ENCODE measurements at regions not wholly inside any gene's neighbourhood (a gene's known extent, or its start where the extent isn't known, plus 50 kb on each side); places are given as distances from the start of the nearest gene placed in this dataset.
"Not testable (repeated sequence)": the region's sequence is repeated elsewhere in the genome, so short reads cannot be mapped to it uniquely, and the experiment has no call there.

- Histone ChIP-seq H3K36me3 (ENCODE audit: low read depth) (no peaks in the 10 kb centered on the region), H3K9me3 (no peaks in the 10 kb centered on the region), H3K4me1 (ENCODE audit: low read depth) (no peaks in the 10 kb centered on the region), H3K4me3 (no peak overlapping the region)
- ATAC-seq, result no peak
- no peak for DNase-seq
- intact Hi-C loops (cut with DNase I, micrococcal nuclease), result no loop called here
- TF ChIP-seq CTCF (IDR thresholded peaks at IDR 0.05), result no peak
These were observed 406.1 kb downstream of the MDFIC start for GRCh38 chr7:115328018-115328417.

GRCh38 chr7:115327326-115327725 lies 405.4 kb downstream of the MDFIC start:
- Histone ChIP-seq H3K9me3 (no peaks in the 10 kb centered on the region), H3K4me1 (ENCODE audit: low read depth) (no peaks in the 10 kb centered on the region), H3K4me3 (no peak overlapping the region), H3K36me3 (ENCODE audit: low read depth) (no peaks in the 10 kb centered on the region)
- intact Hi-C loops (cut with DNase I, micrococcal nuclease), result no loop called here
- ATAC-seq, result no peak
- DNase-seq, result no peak
- TF ChIP-seq CTCF (IDR thresholded peaks at IDR 0.05), result no peak

GRCh38 chr7:115319541-115319940 lies 397.6 kb downstream of the MDFIC start:
- intact Hi-C loops (cut with DNase I, micrococcal nuclease), result no loop called here
- DNase-seq (no peak), ATAC-seq (no peak)
- H3K36me3 ChIP-seq (ENCODE audit: low read depth), result no peaks in the 10 kb centered on the region
- H3K4me1 ChIP-seq (ENCODE audit: low read depth), result no peaks in the 10 kb centered on the region
- no peak overlapping the region for H3K4me3 ChIP-seq
- TF ChIP-seq CTCF (IDR thresholded peaks at IDR 0.05), result no peak
- H3K9me3 ChIP-seq, result no peaks in the 10 kb centered on the region

- intact Hi-C loops (cut with DNase I, micrococcal nuclease); H3K4me3 ChIP-seq; ATAC-seq; H3K9me3 ChIP-seq; DNase-seq; H3K4me1 ChIP-seq (ENCODE audit: low read depth); H3K36me3 ChIP-seq (ENCODE audit: low read depth): not testable (repeated sequence)
These were observed 388.4 kb downstream of the MDFIC start for GRCh38 chr7:115310316-115310715.

GRCh38 chr7:115306586-115306985 lies 384.7 kb downstream of the MDFIC start:
- ATAC-seq (no peak), DNase-seq (no peak)
- Histone ChIP-seq H3K4me3 (no peak overlapping the region), H3K4me1 (ENCODE audit: low read depth) (no peaks in the 10 kb centered on the region), H3K36me3 (ENCODE audit: low read depth) (no peaks in the 10 kb centered on the region), H3K9me3 (no peaks in the 10 kb centered on the region)
- intact Hi-C loops (cut with DNase I, micrococcal nuclease), result no loop called here
- TF ChIP-seq CTCF (IDR thresholded peaks at IDR 0.05), result no peak

- no peaks in the 10 kb centered on the region for H3K36me3 ChIP-seq (ENCODE audit: low read depth)
- no peak for TF ChIP-seq CTCF (IDR thresholded peaks at IDR 0.05)
These were observed 378.5 kb downstream of the MDFIC start for GRCh38 chr7:115300231-115300870.

More at GRCh38 chr7:115300231-115300870, 378.5 kb downstream of the MDFIC start:
- H3K9me3 ChIP-seq, result no peaks in the 10 kb centered on the region
- intact Hi-C loops (cut with DNase I, micrococcal nuclease), result no loop called here
- DNase-seq (no peak), ATAC-seq (peak; percentile 52)
- no peak overlapping the region for H3K4me3 ChIP-seq
- H3K4me1 ChIP-seq (ENCODE audit: low read depth), result peaks cover 3% of the 10 kb centered on the region
